HG03565 (cell line): ENCODE measurements at regions not wholly inside any gene's neighbourhood (a gene's known extent, or its start where the extent isn't known, plus 50 kb on each side); places are given as distances from the start of the nearest gene placed in this dataset.

Experiments used
- ATAC-seq: cut with Tn5 transposase; IDR thresholded peaks from one replicate; pipeline ENCODE4 v1.9.1; 2021; ENCODE audit warnings: mild to moderate bottlenecking, moderate library complexity; ENCODE audit not compliant: unreplicated experiment

GRCh38 chr3:72248869-72249268 is 463.9 kb upstream of the PROK2 start:
- no peak for ATAC-seq

GRCh38 chr3:72248389-72248761 is 463.4 kb upstream of the PROK2 start:
- no peak for ATAC-seq

GRCh38 chr3:72247645-72248388 is 462.9 kb upstream of the PROK2 start:
- ATAC-seq, result no peak

GRCh38 chr3:72247126-72247525 is 462.2 kb upstream of the PROK2 start:
- no peak for ATAC-seq

GRCh38 chr3:72246685-72247084 is 461.7 kb upstream of the PROK2 start:
- no peak for ATAC-seq

GRCh38 chr3:72245183-72245811 is 460.3 kb upstream of the PROK2 start:
- ATAC-seq, result no peak

- ATAC-seq, result no peak
Measured at GRCh38 chr3:72244396-72244795, 459.4 kb upstream of the PROK2 start.

GRCh38 chr3:72242326-72242725 is 457.4 kb upstream of the PROK2 start:
- ATAC-seq, result no peak

GRCh38 chr3:72241525-72241924 is 456.6 kb upstream of the PROK2 start:
- no peak for ATAC-seq

GRCh38 chr3:72240531-72240930 is 455.6 kb upstream of the PROK2 start:
- ATAC-seq, result no peak

GRCh38 chr3:72238801-72239200 is 453.9 kb upstream of the PROK2 start:
- no peak for ATAC-seq

GRCh38 chr3:72238010-72238691 is 453.2 kb upstream of the PROK2 start:
- no peak for ATAC-seq

- ATAC-seq, result no peak
Measured at GRCh38 chr3:72237679-72238009, 452.7 kb upstream of the PROK2 start.

GRCh38 chr3:72234391-72234790 is 449.4 kb upstream of the PROK2 start:
- ATAC-seq, result no peak

GRCh38 chr3:72233571-72233970 is 448.6 kb upstream of the PROK2 start:
- ATAC-seq, result no peak

- ATAC-seq, result no peak
Measured at GRCh38 chr3:72232777-72233176, 447.8 kb upstream of the PROK2 start.

GRCh38 chr3:72232331-72232730 is 447.4 kb upstream of the PROK2 start:
- no peak for ATAC-seq

GRCh38 chr3:72231439-72232196 is 446.7 kb upstream of the PROK2 start:
- no peak for ATAC-seq

GRCh38 chr3:72230774-72231379 is 445.9 kb upstream of the PROK2 start:
- no peak for ATAC-seq

GRCh38 chr3:72229952-72230351 is 445.0 kb upstream of the PROK2 start:
- no peak for ATAC-seq

- ATAC-seq, result no peak
Measured at GRCh38 chr3:72227486-72228070, 442.6 kb upstream of the PROK2 start.
